CMK (cell line): ENCODE measurements at regions not wholly inside any gene's neighbourhood (a gene's known extent, or its start where the extent isn't known, plus 50 kb on each side); places are given as distances from the start of the nearest gene placed in this dataset.
"Not testable (repeated sequence)": the region's sequence is repeated elsewhere in the genome, so short reads cannot be mapped to it uniquely, and the experiment has no call there.

ENCODE experiments used
- DNase-seq: peaks from one replicate; pipeline ENCODE4 v3.0.0-alpha.2; 2010; ENCODE audit warnings: low read depth

DNA sequence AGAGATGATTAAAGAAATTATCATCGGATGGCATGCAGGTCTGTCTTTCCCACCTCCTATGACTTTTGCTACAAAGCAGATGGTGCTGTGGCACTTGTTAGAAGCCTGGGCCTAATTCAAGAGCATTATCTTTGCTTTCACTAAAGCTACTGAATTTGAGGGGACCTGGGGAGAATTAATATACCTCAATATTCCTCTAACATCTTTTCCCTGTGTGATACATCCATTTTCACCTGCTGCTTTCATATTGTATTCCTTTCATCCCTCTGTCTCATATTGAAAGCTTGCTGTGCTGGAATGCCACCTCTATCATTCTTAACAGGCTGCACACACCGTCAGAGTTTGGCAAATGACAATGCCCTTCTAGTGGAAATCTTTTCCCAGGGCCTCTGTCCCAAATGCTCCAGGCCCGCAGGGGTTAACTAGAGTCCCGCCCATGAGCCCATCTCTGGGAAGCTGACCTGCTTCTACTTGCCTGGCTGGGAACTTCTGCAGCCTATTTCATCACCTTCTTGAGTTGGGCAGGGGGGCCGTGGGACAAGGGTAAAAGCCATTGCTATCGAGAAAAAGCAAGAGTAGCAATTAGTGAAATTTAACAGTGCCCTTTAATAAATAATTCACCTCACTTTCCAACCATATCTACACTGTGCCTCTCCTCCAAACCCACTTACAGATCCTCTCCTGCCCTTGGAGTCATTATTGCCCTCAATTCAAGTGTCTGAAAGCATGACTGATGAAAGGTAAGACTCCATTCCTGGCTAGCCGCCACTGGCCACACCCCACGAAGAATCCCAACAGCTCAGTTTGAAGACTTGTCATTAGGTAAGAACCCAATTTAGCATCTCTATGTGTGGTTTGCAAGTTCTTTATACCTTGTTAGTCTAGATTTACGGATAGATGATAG, 126.7 kb upstream of the BTG1 start:
- no peak for DNase-seq

DNA sequence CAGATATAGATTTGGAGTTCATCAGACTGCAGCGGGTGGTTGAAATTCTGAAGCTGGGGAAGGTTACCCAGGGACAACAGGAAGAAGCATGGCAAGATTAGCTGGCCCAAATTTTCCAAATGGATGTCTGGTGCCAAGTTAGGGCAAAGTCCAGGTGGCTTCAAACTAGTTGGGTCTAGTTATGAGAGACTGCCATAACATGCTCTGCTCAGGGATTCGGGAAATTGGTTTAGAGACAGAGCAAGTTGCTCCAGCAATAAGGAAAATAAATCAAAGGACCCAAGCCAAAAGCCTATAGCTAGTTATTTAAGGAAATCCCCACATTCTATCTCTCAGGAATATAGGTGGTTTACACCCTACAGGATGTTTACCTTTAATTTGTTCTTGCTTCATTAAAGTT, 125.7 kb upstream of the BTG1 start:
- no peak for DNase-seq

DNA sequence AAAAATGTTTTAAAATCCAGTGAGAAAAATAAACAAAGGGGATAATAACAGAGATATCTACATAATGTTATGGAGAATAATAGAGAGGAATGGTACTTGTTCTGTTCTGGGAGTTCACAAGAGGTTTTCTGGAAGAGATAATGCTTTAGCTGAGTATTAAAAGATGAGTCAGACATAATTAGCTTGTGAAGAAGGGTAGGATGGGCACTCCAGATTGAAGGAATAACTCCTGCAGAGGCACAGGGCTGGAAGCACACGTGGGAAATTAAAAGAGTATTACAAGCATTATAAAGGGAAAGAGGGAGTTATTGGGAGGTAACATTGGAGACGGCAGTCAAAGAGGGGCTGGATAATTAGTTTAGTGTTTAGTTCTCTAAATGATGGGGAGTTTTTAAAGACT, 124.9 kb upstream of the BTG1 start:
- no peak for DNase-seq

DNA sequence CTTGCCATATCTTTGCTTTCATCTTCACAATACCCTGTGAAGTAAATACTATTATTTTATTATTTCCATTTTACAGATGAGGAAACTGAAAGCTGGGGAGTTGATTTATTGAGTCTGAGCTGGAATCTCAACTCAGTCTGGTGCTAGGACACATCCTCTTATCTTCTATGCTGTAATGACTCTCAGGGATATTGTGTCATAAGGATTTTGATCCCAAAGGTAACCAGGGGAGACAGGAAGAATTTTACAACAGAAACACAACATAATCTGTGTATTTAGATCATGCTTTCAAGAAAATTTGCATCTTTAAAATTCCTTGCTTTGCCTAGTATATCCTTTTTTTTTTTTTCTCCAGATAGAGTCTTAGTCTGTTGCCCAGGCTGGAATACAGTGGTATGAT, 123.3 kb upstream of the BTG1 start:
- DNase-seq = no peak

DNA sequence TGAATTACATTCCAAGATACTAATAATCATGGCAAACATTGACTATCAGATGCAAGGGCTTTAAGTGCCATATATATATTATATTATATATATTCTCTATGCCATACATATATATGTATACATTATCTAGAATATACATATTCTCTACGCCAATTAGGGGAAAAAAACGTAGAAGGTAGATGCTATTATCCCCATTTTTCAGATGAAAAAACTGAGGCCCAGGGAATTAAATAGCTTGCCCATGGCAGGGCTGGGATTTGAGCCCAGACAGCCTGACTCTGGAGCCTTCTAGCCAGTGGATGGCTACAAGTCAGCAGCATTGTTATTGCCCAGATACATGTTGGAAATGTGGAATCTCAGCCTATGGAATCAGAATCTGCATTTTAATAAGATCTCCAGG, 116.0 kb upstream of the BTG1 start:
- no peak for DNase-seq

DNA sequence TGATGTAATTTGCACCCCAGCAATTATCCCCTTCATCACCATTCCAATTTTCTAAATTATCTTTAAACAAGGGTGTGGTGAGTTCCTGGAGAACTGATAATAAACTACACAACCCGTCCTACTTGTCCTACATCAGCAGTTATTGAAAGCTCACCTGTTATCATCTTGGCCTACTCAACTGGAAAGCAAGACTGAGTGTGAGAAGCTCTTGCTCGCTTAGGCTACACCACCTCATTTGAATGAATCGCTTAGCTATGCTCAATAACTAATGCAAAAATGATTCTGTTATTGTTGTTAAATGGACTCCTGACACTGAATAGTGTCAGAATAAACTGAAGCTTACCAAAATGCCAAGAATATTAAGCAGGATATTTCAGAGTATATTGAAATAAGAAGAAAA, 115.4 kb upstream of the BTG1 start:
- DNase-seq = no peak

DNA sequence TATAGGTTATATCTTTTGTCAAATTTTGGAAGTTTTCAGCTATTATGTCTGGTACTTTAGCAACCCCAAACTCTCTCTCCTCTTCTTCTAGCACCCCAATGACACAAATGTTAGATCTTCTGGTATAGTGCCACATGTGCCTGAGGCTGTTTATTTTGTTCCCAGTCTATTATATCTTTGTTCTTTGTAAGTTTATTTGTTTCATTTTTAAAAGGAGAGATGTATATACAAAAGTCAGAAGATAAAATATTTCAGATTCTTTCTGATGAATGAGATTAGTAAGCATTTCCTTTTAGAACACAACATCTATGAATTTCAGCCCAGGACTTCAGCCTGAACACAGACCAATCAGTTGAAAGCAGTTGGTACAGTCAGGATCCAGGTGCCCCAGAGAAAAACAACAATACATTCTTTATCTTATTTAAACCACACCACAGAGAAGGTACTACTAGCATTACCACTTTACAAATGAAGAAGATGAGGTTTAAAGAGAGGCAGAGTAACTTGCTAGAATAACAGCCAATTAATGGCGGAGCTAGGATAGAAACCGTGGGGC, 114.1 kb upstream of the BTG1 start:
- DNase-seq = no peak

DNA sequence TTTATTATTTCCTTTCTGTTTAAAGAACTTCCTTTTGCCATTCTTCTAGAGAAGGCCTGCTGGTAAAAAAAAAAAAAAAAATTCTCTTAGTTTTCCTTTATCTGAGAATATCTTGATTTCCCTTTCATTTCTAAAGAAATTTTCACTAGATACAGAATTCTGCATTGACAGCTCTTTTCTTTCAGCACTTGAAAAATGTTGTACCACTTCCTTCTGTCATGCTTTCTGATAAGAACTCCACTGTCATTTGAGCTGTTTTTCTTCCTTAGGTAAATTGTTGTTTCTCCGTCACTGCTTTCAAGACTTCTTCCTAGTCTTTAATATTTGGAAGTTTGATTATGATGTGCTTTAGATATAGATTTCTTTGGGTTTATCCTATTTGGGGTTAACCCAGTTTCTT, 113.6 kb upstream of the BTG1 start:
- no peak for DNase-seq

DNA sequence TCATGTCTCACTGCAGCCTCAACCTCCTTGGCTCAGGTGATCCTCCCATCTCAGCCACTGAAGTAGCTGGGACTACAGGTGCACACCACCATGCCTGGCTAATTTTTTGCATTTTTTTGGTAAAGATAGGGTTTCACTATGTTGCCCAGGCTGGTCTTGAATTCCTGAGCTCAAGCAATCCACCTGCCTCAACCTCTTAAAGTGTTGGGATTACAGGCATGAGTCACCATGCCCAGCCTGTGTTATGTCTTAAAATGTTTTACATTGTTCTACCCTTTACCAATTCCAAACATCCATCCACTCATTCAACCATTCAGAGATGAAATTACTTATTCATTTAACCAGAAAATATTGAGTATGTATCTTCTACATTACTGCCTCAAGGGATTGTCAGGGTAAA, 111.6 kb upstream of the BTG1 start:
- no peak for DNase-seq

DNA sequence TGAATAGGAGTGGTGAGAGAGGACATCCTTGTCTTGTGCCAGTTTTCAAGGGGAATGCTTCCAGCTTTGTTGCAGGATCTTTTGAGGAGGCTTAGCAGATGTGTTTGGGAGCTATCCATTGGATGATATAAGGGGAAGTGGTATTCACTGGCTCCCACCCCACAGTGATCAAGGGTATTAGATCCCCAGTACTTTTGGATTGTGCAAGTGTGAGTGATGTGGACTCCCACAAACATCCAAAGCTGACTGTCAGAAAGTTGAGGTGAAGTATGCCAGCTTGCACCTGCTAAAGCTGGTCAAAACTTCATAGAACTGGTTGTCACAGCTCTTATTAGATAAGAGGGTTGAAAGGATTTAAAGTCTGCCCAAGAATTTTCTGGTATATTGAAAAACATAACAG, 110.1 kb upstream of the BTG1 start:
- no peak for DNase-seq

DNA sequence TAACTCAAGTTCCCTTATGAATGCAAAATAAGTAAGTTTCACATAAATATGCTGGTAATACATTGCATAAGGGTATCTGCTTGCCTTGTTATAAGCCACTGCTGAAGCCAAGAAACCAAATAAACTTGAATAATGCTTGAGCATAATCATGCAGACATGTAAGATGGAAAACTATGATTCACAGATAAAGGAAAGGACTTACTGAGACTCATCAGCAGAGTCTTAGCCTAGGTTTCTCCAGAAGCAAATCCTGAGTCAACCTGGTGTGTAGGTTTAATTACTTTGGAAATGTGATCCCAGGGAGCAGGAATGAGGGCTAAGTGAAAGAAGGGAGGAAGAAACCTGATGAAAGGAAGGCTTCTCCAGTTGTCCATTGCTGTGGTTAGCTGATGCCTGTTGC, 107.7 kb upstream of the BTG1 start:
- DNase-seq = no peak

DNA sequence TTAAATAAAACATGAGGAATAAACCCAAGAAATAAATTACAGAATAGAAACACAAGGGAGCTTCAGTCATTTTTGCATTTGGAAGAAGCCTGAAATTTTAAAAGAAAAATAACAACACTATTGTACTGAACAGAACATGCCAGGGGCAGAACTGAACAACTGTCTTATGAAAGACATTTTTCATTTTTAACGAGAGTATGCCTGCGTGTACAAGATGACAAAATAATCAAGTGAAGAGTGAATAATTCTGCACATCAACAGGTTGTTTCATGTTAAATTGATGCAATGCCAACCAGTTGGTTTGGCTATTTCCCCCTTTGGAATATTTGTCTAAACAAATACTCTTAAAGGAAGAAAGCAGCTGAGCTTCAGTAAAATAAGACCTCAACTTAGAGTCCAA, 103.3 kb upstream of the BTG1 start:
- DNase-seq = no peak

DNA sequence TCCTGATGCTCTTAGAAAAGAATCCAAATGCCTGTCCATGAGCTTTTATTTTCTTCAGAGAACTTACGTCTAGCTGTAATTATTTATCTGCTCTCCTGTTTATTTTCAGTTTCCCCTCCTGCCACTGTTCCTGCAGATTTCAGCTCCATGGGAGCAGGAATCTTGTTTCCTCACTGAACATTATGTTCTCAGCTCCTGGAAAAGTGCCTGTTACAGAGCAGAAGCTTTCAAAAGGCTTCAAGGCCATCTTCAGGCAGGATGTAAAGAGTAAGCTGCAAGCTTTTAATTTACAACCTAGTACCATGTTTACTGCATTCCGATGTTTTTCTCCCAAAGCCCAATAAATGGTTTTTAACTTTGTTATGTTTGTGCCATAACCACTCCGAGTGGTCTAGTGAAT, 98.4 kb upstream of the BTG1 start:
- no peak for DNase-seq

DNA sequence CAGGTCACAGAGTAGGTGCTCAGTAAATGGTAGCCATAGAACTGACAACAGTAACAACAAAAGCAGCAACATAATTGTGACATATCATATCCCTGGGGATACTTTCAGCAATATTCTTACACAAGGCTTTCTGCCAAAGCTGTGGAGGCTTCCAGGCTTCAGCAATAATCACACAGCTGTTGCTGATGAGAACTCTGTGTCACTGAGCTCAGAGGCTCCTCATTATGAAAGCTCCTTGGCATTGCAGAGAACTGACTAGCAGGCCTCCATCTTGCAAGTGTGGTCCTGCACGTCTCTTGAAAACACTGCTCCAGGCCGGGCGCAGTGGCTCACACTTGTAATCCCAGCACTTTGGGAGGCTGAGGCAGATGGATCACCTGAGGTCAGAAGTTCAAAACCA, 97.3 kb upstream of the BTG1 start:
- DNase-seq = no peak

DNA sequence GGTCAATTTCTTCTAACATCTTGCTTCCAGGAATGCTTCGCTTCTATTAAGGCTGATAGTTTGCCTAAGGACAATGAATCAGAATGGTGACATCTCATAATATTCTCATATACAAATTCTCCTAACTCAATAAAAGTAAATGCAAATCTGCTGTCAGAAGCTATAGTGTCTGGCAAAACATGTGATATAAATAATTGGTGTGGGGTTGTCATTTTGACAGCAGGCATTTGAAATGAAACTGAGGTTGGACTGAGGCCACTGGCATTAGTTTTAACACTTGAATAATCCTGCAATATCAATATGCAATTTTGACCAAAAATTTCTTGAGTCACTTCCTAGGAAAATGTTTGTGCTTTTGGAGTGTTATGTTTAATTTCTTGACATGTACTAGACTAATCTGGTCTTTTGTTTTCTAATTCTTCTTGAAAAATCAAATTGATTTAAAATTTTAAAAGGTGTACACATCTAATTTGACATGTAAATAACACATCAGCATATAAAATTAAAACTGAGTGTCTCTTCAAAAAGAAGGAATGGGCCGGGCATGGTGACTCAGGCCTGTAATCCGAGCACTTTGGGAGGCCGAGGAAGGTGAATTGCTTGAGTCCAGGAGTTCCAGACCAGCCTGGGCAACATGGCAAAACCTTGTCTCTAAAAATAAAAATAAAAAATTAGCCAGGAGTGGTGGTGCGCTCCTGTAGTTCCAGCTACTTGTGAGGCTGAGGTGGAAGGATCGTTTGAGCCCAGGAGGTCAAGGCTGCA, 92.3 kb upstream of the BTG1 start:
- no peak for DNase-seq

DNA sequence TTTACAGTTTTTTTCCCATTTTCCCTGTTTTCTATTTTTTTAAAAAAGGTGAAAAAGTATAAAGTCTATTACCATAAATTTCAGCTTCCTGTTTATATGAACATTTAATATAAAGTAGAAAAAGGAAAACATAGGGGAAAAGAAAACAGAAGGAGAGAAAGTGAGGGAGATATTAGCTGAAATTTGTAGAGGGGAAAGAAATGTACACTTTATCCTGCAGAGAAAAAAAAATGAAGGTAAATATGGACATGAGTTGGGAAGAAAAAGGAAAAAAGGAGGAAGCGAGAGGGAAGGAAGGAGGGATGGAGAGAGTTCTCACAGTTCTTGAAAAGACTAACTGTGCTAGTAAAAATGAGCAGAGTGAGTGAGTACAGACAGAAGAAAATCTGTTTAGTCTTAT, 91.6 kb upstream of the BTG1 start:
- DNase-seq = no peak

DNA sequence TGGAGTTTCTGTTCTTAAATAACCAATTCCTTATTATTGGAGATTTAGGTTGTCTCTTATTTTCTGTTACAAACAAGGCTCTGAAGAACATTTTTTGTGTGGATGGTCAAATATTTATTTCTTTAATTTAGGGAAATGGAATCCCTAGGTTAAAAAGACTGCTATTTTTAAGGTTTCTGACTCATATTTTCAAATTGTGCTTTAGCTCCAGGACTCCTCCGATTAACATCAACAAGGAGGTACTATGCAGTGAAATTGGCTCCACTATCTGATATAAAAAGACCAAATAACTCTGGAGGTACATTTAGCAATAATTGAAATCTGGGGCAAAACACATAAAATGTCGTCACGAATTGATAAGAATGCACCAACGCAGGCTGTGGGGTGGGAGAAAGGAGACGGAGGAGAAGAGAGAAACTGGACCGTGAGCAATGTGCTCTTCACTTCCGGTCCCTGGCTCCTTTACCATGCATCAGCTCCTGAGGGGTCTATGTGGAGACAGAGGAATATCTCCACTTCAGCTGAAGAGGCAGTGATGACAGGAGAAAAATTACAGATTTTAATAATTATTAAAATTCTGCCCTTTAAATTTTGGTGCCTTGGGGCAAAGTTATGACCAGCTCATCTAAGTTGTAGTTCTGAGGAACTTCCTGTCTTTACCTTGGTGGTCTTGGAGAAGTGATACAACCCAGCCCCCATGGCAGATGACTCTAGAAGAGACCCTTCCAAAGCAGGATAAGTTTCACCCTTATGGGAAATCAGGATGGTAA, 90.2 kb upstream of the BTG1 start:
- DNase-seq = no peak

DNA sequence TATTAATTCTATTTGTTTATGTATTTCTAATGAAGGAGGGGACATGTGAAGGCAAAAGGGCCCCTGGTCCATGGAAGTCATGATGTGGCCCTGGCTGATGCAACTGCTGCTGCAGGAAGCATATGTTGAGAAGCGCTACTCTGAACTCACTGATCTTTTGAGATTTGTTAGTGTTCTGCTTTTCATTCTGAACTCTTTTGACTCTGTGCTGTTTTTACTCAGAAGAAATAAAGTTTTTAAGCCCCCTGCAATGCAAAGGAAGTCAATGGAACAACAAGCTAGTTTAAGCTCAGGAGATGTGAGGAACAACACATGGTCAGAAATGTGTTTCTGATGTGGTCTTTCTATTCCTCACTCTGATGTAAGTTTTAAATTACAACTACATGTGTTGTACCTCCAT, 88.9 kb upstream of the BTG1 start:
- DNase-seq = no peak

DNA sequence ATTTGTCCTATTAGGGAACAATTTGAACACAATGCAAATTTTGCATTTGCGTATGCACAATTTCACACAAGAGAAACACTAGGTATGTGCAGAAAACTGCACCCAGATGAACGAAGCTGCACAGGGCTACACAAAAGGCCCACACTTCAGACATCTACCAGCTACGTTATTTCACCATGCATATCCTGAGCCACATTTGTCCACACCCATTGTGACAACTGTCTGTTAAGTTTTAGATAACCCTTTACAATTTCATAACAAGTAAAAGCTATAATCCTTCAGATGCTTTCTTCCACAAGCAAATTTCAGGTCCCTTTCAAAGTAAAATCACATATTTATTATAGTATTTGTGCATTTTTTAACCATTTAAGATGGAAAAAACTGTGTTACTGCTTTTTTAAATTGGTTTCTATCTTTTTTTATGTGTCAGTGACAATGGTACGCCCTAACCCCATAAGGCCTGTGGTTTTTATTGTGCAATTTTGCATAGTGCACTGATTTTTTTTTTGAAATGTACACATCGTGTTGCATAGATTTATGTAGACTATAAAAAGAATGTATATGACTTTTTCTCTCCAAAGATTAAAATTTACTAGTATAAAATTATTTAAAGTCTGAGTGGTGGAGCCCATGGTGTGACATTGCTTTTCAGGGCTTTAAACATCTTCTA, 87.8 kb upstream of the BTG1 start:
- no peak for DNase-seq

DNA sequence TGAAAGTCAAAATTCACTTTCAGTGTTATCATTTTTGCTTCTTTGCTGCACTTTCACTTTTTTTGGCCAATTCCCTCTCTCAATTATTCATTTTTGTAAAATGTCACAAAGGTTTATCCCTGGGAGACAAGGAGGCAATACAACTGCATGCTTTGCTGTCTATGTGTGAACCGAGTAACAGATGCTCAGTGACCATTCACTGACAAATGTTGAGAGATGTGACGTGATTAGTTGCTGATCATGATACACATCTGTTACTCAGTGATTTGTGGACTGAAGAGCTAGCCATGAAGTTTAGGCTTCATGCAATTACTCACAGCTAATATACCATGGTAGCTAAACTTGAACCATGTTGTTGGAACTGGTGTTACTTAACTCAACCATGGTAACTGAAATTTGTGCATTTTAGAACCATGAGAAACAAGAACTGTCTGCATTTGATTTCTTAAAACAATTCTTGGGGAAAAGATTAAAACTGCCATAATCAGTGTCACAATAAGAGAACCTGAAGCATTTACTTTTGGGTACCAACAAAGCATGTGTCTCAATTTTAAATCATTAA, 86.8 kb upstream of the BTG1 start:
- DNase-seq = not testable (repeated sequence)

DNA sequence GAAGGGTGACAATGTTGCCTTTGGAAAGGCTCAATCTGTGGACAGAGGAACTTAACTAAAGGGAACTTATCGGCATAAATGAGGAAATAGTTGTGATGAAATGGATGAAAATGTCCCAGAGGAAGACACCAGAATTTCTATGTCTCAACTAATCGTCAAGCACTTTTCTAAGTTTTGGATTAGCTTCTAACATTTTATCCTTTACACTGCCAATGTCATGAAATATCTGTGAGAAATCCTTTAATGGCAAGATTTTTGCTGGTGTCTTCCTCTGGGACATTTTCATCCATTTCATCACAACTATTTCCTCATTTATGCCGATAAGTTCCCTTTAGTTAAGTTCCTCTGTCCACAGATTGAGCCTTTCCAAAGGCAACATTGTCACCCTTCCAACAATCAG, 86.3 kb upstream of the BTG1 start:
- DNase-seq = not testable (repeated sequence)

DNA sequence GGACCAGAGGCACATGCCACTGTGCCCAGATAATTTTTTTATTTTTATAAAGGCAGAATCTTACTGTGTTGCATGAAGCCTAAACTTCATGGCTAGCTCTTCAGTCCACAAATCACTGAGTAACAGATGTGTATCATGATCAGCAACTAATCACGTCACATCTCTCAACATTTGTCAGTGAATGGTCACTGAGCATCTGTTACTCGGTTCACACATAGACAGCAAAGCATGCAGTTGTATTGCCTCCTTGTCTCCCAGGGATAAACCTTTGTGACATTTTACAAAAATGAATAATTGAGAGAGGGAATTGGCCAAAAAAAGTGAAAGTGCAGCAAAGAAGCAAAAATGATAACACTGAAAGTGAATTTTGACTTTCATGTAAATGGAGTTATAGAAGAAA, 85.9 kb upstream of the BTG1 start:
- not testable (repeated sequence) for DNase-seq
